GM23248 (cell line): ENCODE measurements at regions not wholly inside any gene's neighbourhood (a gene's known extent, or its start where the extent isn't known, plus 50 kb on each side); places are given as distances from the start of the nearest gene placed in this dataset.

ENCODE experiments used
- DNase-seq: peaks from one replicate; pipeline ENCODE4 v3.0.0-alpha.2; 2015
- H2AFZ ChIP-seq: fragments of 200-600 bp; sonication (generic); 2 replicates; pipeline ENCODE4 v1.6.1; 2016; ENCODE audit warnings: antibody characterized with exemption
- H3F3A ChIP-seq: fragments of 200-600 bp; sonication (generic); 2 replicates; pipeline ENCODE4 v1.6.1; 2016; ENCODE audit warnings: mild to moderate bottlenecking, antibody characterized with exemption, mixed run types; ENCODE audit not compliant: insufficient read depth
- H3K27ac ChIP-seq: fragments of 200-600 bp; sonication (generic); 2 replicates; pipeline ENCODE4 v1.5.1; 2016; ENCODE audit warnings: mild to moderate bottlenecking
- H3K27me3 ChIP-seq: fragments of 200-600 bp; sonication (generic); replicated peaks from 2 replicates; pipeline ENCODE4 v1.6.1; 2016; ENCODE audit warnings: mild to moderate bottlenecking; ENCODE audit not compliant: insufficient read depth
- H3K36me3 ChIP-seq: fragments of 200-600 bp; sonication (generic); 2 replicates; pipeline ENCODE4 v1.6.1; 2016; ENCODE audit warnings: low read depth, mild to moderate bottlenecking
- H3K4me1 ChIP-seq: fragments of 200-600 bp; sonication (generic); 2 replicates; pipeline ENCODE4 v1.6.1; 2016; ENCODE audit warnings: mild to moderate bottlenecking; ENCODE audit not compliant: insufficient read depth
- H3K4me2 ChIP-seq: fragments of 200-600 bp; sonication (generic); one replicate; pipeline ENCODE4 v1.6.1; 2016; ENCODE audit warnings: mild to moderate bottlenecking; ENCODE audit not compliant: unreplicated experiment
- H3K4me3 ChIP-seq: fragments of 200-600 bp; sonication (generic); 2 replicates; pipeline ENCODE4 v1.5.1; 2016; ENCODE audit warnings: mild to moderate bottlenecking
- H3K79me2 ChIP-seq: fragments of 200-600 bp; sonication (generic); 2 replicates; pipeline ENCODE4 v1.6.1; 2016; ENCODE audit warnings: mild to moderate bottlenecking; ENCODE audit not compliant: insufficient read depth
- H3K9ac ChIP-seq: fragments of 200-600 bp; sonication (generic); 2 replicates; pipeline ENCODE4 v1.6.1; 2016; ENCODE audit warnings: mild to moderate bottlenecking
- H3K9me2 ChIP-seq: fragments of 200-600 bp; sonication (generic); 2 replicates; pipeline ENCODE4 v1.6.1; 2016; ENCODE audit warnings: mixed run types, mild to moderate bottlenecking, moderate library complexity; ENCODE audit not compliant: insufficient read depth
- H3K9me3 ChIP-seq: fragments of 200-600 bp; sonication (generic); one replicate; pipeline ENCODE4 v1.6.1; 2017; ENCODE audit warnings: low read depth
- H4K20me1 ChIP-seq: fragments of 200-600 bp; sonication (generic); 2 replicates; pipeline ENCODE4 v1.6.0; 2016; ENCODE audit not compliant: insufficient read depth
- EZH2 ChIP-seq: fragments of 200-600 bp; sonication (generic); IDR thresholded peaks from 2 replicates; pipeline ENCODE4 v1.6.1; 2018; ENCODE audit warnings: antibody characterized with exemption, mild to moderate bottlenecking; ENCODE audit not compliant: insufficient read depth, poor library complexity, severe bottlenecking
- EZH2phosphoT487 ChIP-seq: fragments of 200-600 bp; sonication (generic); IDR thresholded peaks from 2 replicates; pipeline ENCODE4 v1.6.1; 2018; ENCODE audit warnings: antibody characterized with exemption, moderate library complexity, mild to moderate bottlenecking, low read depth; ENCODE audit not compliant: insufficient read depth
- WGBS, 2 experiments: methylation state at CpG; one replicate each; pipeline ENCODE4 v1.1.6; 2015 to 2017; ENCODE audit warnings: low lambda C conversion rate in 2 of 2, low coverage in 1 of 2; ENCODE audit errors: missing lambda C conversion rate in 2 of 2; 5-methylcytosine and 5-hydroxymethylcytosine counted together
- in situ Hi-C: fragments of 300-500 bp; cut with MboI; formaldehyde crosslinking; loops from 2 replicates; pipeline ENCODE4 v1.15.0; 2020

GRCh38 chr1:242754125-242754524, 229.6 kb upstream of the PLD5 start:
- H3K27me3 ChIP-seq, result no peaks in the 10 kb centered on the region
- no peak overlapping the region for H3K4me2 ChIP-seq
- H3K9me2 ChIP-seq, result no peaks in the 10 kb centered on the region
- WGBS, 2 experiments, result 6 to 9% methylated on average over 2 of the region's 2 CpGs
- H3K79me2 ChIP-seq, result no peaks in the 10 kb centered on the region
- in situ Hi-C loops, result no loop called here
- DNase-seq, result no peak
- no peak overlapping the region for H3K9ac ChIP-seq
- no peaks in the 10 kb centered on the region for H3K4me1 ChIP-seq
- no peak overlapping the region for H3K27ac ChIP-seq
- no peaks in the 10 kb centered on the region for H3K9me3 ChIP-seq
- H3F3A ChIP-seq, result no peaks in the 10 kb centered on the region
- TF ChIP-seq EZH2, result no peak
- no peak for TF ChIP-seq EZH2phosphoT487
- H2AFZ ChIP-seq, result no peak overlapping the region
- H4K20me1 ChIP-seq, result no peaks in the 10 kb centered on the region
- no peak overlapping the region for H3K4me3 ChIP-seq
- no peaks in the 10 kb centered on the region for H3K36me3 ChIP-seq

- no peak for DNase-seq
- 43 to 53% methylated on average over 5 of the region's 5 CpGs for WGBS, 2 experiments
- in situ Hi-C loops, result no loop called here
Observed at GRCh38 chr1:242747233-242747632, 222.7 kb upstream of the PLD5 start.

GRCh38 chr1:242745079-242745478, 220.6 kb upstream of the PLD5 start:
- no peaks in the 10 kb centered on the region for H4K20me1 ChIP-seq
- no peak overlapping the region for H3K27ac ChIP-seq
- in situ Hi-C loops, result no loop called here
- no peaks in the 10 kb centered on the region for H3K9me3 ChIP-seq
- no peak overlapping the region for H2AFZ ChIP-seq
- no peaks in the 10 kb centered on the region for H3K27me3 ChIP-seq
- H3K9me2 ChIP-seq, result no peaks in the 10 kb centered on the region
- TF ChIP-seq EZH2 (no peak), EZH2phosphoT487 (no peak)
- H3K79me2 ChIP-seq, result no peaks in the 10 kb centered on the region
- H3K4me2 ChIP-seq, result no peak overlapping the region
- no peaks in the 10 kb centered on the region for H3K36me3 ChIP-seq
- no peak overlapping the region for H3K9ac ChIP-seq
- H3F3A ChIP-seq, result no peaks in the 10 kb centered on the region
- H3K4me3 ChIP-seq, result no peak overlapping the region
- DNase-seq, result no peak
- WGBS, 2 experiments, result 55 to 63% methylated on average over 1 of the region's 1 CpG
- H3K4me1 ChIP-seq, result no peaks in the 10 kb centered on the region

More at GRCh38 chr1:242747233-242747632, 222.7 kb upstream of the PLD5 start:
- Histone ChIP-seq H3K9me2 (no peaks in the 10 kb centered on the region), H3K36me3 (no peaks in the 10 kb centered on the region), H3K4me1 (no peaks in the 10 kb centered on the region), H3K27me3 (no peaks in the 10 kb centered on the region), H3K4me2 (no peak overlapping the region), H3K9ac (no peak overlapping the region), H4K20me1 (no peaks in the 10 kb centered on the region), H2AFZ (no peak overlapping the region), H3K4me3 (no peak overlapping the region), H3K9me3 (no peaks in the 10 kb centered on the region), H3F3A (no peaks in the 10 kb centered on the region), H3K79me2 (no peaks in the 10 kb centered on the region), H3K27ac (no peak overlapping the region)
- no peak for TF ChIP-seq EZH2
- TF ChIP-seq EZH2phosphoT487, result no peak

GRCh38 chr1:242743983-242744780, 219.7 kb upstream of the PLD5 start:
- H3F3A ChIP-seq, result no peaks in the 10 kb centered on the region
- no peak overlapping the region for H2AFZ ChIP-seq
- no peak overlapping the region for H3K27ac ChIP-seq
- no peak overlapping the region for H3K4me2 ChIP-seq
- no peaks in the 10 kb centered on the region for H3K9me2 ChIP-seq
- TF ChIP-seq EZH2phosphoT487 (no peak), EZH2 (no peak)
- no peaks in the 10 kb centered on the region for H3K27me3 ChIP-seq
- 48 to 51% methylated on average over 6 of the region's 6 CpGs for WGBS, 2 experiments
- no peak overlapping the region for H3K4me3 ChIP-seq
- H3K4me1 ChIP-seq, result no peaks in the 10 kb centered on the region
- H3K9me3 ChIP-seq, result no peaks in the 10 kb centered on the region
- DNase-seq, result no peak
- no peaks in the 10 kb centered on the region for H4K20me1 ChIP-seq
- in situ Hi-C loops, result no loop called here
- H3K79me2 ChIP-seq, result no peaks in the 10 kb centered on the region
- no peak overlapping the region for H3K9ac ChIP-seq
- H3K36me3 ChIP-seq, result no peaks in the 10 kb centered on the region
